AML-193 (cell line): ENCODE measurements at regions not wholly inside any gene's neighbourhood (a gene's known extent, or its start where the extent isn't known, plus 50 kb on each side); places are given as distances from the start of the nearest gene placed in this dataset.

Experiments used
- DNase-seq, 2 experiments: peaks; one replicate each; lab custom pipeline; 2025; lab: John Stamatoyannopoulos, UW

- no peak for DNase-seq
Measured at GRCh38 chr19:30626626-30626966, 254.4 kb downstream of the ZNF536 start.

GRCh38 chr19:30625947-30626625 lies 253.9 kb downstream of the ZNF536 start:
- no peak for DNase-seq

GRCh38 chr19:30622276-30622675 lies 250.1 kb downstream of the ZNF536 start:
- DNase-seq: no peak

GRCh38 chr19:30621326-30621920 lies 249.2 kb downstream of the ZNF536 start:
- DNase-seq: no peak

- DNase-seq: no peak
Measured at GRCh38 chr19:30620354-30620753, 248.2 kb downstream of the ZNF536 start.

GRCh38 chr19:30609656-30610270 lies 237.6 kb downstream of the ZNF536 start:
- DNase-seq: no peak

GRCh38 chr19:30608471-30608870 lies 236.3 kb downstream of the ZNF536 start:
- DNase-seq: no peak
